CD14-positive monocyte (primary cell): ENCODE measurements at regions not wholly inside any gene's neighbourhood (a gene's known extent, or its start where the extent isn't known, plus 50 kb on each side); places are given as distances from the start of the nearest gene placed in this dataset.

Experiments
- DNase-seq, 3 donors: peaks; one replicate each; pipeline ENCODE4 v3.0.0-alpha.2; 2011 to 2022
- H2AFZ ChIP-seq: 2 replicates; pipeline ENCODE4 v1.6.0; 2012; ENCODE audit warnings: mild to moderate bottlenecking, low read depth, low read length, inconsistent platforms; ENCODE audit not compliant: insufficient read depth, poor library complexity, severe bottlenecking
- H3K27ac ChIP-seq, 2 donors: 1 replicate in 1 of 2; 2 replicates in 1 of 2; pipeline ENCODE4 v1.5.1; 2012 to 2013; ENCODE audit warnings: low read length in 2 of 2, control low read depth in 1 of 2, inconsistent platforms in 1 of 2, low read depth in 1 of 2, mild to moderate bottlenecking in 1 of 2
- H3K27me3 ChIP-seq, 2 donors: one replicate each; pipeline versions ENCODE4 v1.6.0 to v1.6.1; 2011 to 2013; ENCODE audit warnings: low read length in 2 of 2; ENCODE audit not compliant: control insufficient read depth in 2 of 2, insufficient read depth in 2 of 2
- H3K36me3 ChIP-seq, 2 donors: replicated peaks in 1 of 2; 1 replicate in 1 of 2; 2 replicates in 1 of 2; pipeline versions ENCODE4 v1.5.1 to v1.6.1; 2012 to 2013; ENCODE audit warnings: low read length in 2 of 2, control low read depth in 1 of 2, inconsistent platforms in 1 of 2, mild to moderate bottlenecking in 1 of 2; ENCODE audit not compliant: insufficient read depth in 2 of 2, control insufficient read depth in 1 of 2
- H3K4me1 ChIP-seq, 2 donors: 1 replicate in 1 of 2; 2 replicates in 1 of 2; pipeline versions ENCODE4 v1.5.1 to v1.6.1; 2012 to 2013; ENCODE audit warnings: low read length in 2 of 2, control low read depth in 1 of 2, inconsistent platforms in 1 of 2, mild to moderate bottlenecking in 1 of 2, moderate library complexity in 1 of 2; ENCODE audit not compliant: insufficient read depth in 2 of 2, control insufficient read depth in 1 of 2
- H3K4me2 ChIP-seq: replicated peaks from 2 replicates; pipeline ENCODE3; 2012; ENCODE audit warnings: low read length, moderate library complexity, mild to moderate bottlenecking; ENCODE audit not compliant: poor library complexity, severe bottlenecking; ENCODE audit errors: extremely low read depth
- H3K4me3 ChIP-seq, 3 experiments: fragments of 200-600 bp in 1 of 3; sonication (generic) in 1 of 3; replicated peaks in 1 of 3; 1 replicate in 2 of 3; 2 replicates in 1 of 3; pipeline ENCODE4 v1.5.1; 2011 to 2013; ENCODE audit warnings: low read length in 3 of 3, mild to moderate bottlenecking in 3 of 3, control low read depth in 2 of 3, low read depth in 2 of 3, inconsistent platforms in 1 of 3, moderate library complexity in 1 of 3
- H3K79me2 ChIP-seq: 2 replicates; pipeline ENCODE4 v1.6.0; 2012; ENCODE audit warnings: mild to moderate bottlenecking, control low read depth, inconsistent platforms, low read length, moderate library complexity; ENCODE audit not compliant: insufficient read depth
- H3K9ac ChIP-seq: 2 replicates; pipeline ENCODE4 v1.6.0; 2017; ENCODE audit warnings: low read length, mild to moderate bottlenecking; ENCODE audit not compliant: insufficient read depth, poor library complexity, severe bottlenecking
- H3K9me3 ChIP-seq, 2 donors: replicated peaks in 1 of 2; 1 replicate in 1 of 2; 2 replicates in 1 of 2; pipeline versions ENCODE4 v1.5.1 to v1.6.1; 2012 to 2013; ENCODE audit warnings: low read length in 2 of 2, control low read depth in 1 of 2; ENCODE audit not compliant: control insufficient read depth in 1 of 2, insufficient read depth in 1 of 2
- H4K20me1 ChIP-seq: 2 replicates; pipeline ENCODE4 v1.6.0; 2012; ENCODE audit warnings: mild to moderate bottlenecking, low read length, control low read depth, moderate library complexity; ENCODE audit not compliant: insufficient read depth
- H3K27ac Mint-ChIP-seq, 7 donors: one replicate each; pipeline ENCODE4 v1.8.0; 2020; ENCODE audit warnings: mild to moderate bottlenecking in 7 of 7, mixed read lengths in 7 of 7, moderate library complexity in 6 of 7, inconsistent platforms in 2 of 7
- H3K27me3 Mint-ChIP-seq, 3 donors: one replicate each; pipeline ENCODE4 v1.8.0; 2021 to 2022; ENCODE audit warnings: low read depth in 3 of 3, mild to moderate bottlenecking in 3 of 3, mixed read lengths in 3 of 3, moderate library complexity in 3 of 3, inconsistent platforms in 1 of 3
- H3K36me3 Mint-ChIP-seq, 2 donors: one replicate each; pipeline ENCODE4 v1.8.0; 2020; ENCODE audit warnings: mixed read lengths in 2 of 2, inconsistent platforms in 1 of 2, mild to moderate bottlenecking in 1 of 2
- H3K4me1 Mint-ChIP-seq: one replicate; pipeline ENCODE4 v1.8.0; 2020; ENCODE audit warnings: mild to moderate bottlenecking, mixed read lengths
- H3K4me3 Mint-ChIP-seq, 2 donors: one replicate each; pipeline ENCODE4 v1.8.0; 2020; ENCODE audit warnings: mild to moderate bottlenecking in 2 of 2, mixed read lengths in 2 of 2, moderate library complexity in 1 of 2
- H3K9me3 Mint-ChIP-seq, 7 donors: one replicate each; pipeline ENCODE4 v1.8.0; 2020 to 2022; ENCODE audit warnings: mixed read lengths in 7 of 7, mild to moderate bottlenecking in 6 of 7, moderate library complexity in 6 of 7, inconsistent platforms in 2 of 7
- WGBS: methylation state at CpG from one replicate; pipeline ENCODE4 v1.1.5; 2013; ENCODE audit warnings: missing lambda C conversion rate; ENCODE audit not compliant: insufficient coverage; 5-methylcytosine and 5-hydroxymethylcytosine counted together
- intact Hi-C, 2 donors: fragments of 100-400 bp; cut with micrococcal nuclease; formaldehyde crosslinking; loops; one replicate each; pipeline versions ENCODE4 v1.15.0 to v1.15.1; 2023
- TF ChIP-seq, protein P1 (sequence below): fragments of 200-600 bp; IDR thresholded peaks from one replicate; pipeline ENCODE4 v1.8.0; 2022; ENCODE audit warnings: antibody characterized with exemption, mild to moderate bottlenecking

DNA sequence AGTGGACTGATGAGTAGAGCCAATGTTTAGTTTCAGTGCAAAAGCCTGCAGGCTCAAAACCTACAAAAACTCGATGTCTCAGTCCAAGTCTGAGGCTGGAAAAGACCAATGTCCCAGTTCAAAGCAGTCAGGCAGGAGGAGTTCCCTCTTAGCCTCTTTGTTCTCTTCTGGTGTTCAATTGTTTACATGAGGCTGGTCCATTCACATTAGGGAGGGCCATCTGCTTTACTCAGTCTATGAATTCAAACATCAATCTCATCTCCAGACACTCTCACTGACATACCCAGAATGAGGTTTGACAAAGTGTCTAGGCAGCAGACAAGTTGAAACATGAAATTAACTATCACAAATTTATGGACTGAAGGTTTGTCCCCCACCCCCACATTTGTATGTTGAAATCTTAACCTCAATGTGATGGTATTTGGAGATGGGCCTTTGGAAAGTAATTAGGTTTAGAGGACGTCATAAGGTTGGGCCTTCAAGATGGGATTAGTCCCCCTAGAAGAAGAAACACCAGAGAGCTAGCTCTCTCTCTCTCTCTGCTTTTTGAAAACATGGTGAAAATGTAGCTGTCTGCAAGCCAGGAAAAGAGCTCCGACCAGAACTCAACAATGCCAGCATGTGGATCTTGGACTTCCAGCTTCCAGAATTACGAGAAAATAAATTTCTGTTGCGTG is 438.5 kb upstream of the RGMA start:
- no peaks in the 10 kb centered on the region for H3K36me3 ChIP-seq
- WGBS, result no CpG with 5 or more reads among the region's 5 CpGs
- no peak overlapping the region for H3K9ac ChIP-seq
- no peak overlapping the region for H3K27ac ChIP-seq
- H3K36me3 Mint-ChIP-seq, result no peaks in the 10 kb centered on the region
- no peaks in the 10 kb centered on the region for H3K9me3 ChIP-seq
- no peaks in the 10 kb centered on the region for H3K4me1 Mint-ChIP-seq
- H3K9me3 Mint-ChIP-seq, result peaks cover 0 to 4% (median 0%) of the 10 kb centered on the region in 7 donors
- no peaks in the 10 kb centered on the region for H3K27me3 ChIP-seq
- H3K79me2 ChIP-seq, result no peaks in the 10 kb centered on the region
- intact Hi-C loops, result no loop called here
- no peaks in the 10 kb centered on the region for H4K20me1 ChIP-seq
- no peak overlapping the region for H3K4me2 ChIP-seq
- H3K4me1 ChIP-seq, result no peaks in the 10 kb centered on the region
- no peak overlapping the region for H3K4me3 ChIP-seq
- DNase-seq, result no peak
- H3K4me3 Mint-ChIP-seq, result no peak overlapping the region
- TF ChIP-seq, protein P1, sequence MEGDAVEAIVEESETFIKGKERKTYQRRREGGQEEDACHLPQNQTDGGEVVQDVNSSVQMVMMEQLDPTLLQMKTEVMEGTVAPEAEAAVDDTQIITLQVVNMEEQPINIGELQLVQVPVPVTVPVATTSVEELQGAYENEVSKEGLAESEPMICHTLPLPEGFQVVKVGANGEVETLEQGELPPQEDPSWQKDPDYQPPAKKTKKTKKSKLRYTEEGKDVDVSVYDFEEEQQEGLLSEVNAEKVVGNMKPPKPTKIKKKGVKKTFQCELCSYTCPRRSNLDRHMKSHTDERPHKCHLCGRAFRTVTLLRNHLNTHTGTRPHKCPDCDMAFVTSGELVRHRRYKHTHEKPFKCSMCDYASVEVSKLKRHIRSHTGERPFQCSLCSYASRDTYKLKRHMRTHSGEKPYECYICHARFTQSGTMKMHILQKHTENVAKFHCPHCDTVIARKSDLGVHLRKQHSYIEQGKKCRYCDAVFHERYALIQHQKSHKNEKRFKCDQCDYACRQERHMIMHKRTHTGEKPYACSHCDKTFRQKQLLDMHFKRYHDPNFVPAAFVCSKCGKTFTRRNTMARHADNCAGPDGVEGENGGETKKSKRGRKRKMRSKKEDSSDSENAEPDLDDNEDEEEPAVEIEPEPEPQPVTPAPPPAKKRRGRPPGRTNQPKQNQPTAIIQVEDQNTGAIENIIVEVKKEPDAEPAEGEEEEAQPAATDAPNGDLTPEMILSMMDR, result no peak
- H3K27me3 Mint-ChIP-seq, result peaks cover 0 to 4% (median 2%) of the 10 kb centered on the region in 3 donors
- no peak overlapping the region for H2AFZ ChIP-seq
- H3K27ac Mint-ChIP-seq, result no peak overlapping the region

DNA sequence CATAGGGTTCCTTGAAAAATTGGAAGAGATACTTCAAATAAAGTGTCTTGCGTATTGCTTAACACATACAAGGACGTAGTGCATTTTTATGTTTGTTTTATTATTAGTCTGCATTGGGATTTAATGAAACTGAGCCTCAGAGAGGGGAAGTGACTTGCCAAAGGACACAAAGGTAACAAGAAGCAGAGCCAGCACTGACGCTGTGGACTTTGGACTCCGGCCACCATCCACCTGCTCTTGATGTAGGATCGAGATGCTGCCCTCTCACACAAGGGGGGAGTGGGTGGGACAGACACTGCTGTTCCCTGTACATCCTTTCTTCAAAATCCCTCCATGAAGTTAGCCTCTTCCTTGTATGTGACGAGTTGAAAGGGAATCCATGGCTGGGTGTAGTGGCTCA is 435.4 kb upstream of the RGMA start:
- no peak overlapping the region for H2AFZ ChIP-seq
- no peak overlapping the region for H3K4me3 ChIP-seq
- H3K27me3 Mint-ChIP-seq, result peaks cover 0 to 4% (median 0%) of the 10 kb centered on the region in 3 donors
- no peaks in the 10 kb centered on the region for H3K79me2 ChIP-seq
- no peak overlapping the region for H3K4me3 Mint-ChIP-seq
- H3K27me3 ChIP-seq, result no peaks in the 10 kb centered on the region
- H3K9me3 Mint-ChIP-seq, result peaks cover 0 to 2% (median 0%) of the 10 kb centered on the region in 7 donors
- no peaks in the 10 kb centered on the region for H4K20me1 ChIP-seq
- H3K27ac ChIP-seq, result no peak overlapping the region
- H3K9ac ChIP-seq, result no peak overlapping the region
- no peaks in the 10 kb centered on the region for H3K9me3 ChIP-seq
- no peak overlapping the region for H3K27ac Mint-ChIP-seq
- WGBS, result 100% methylated on average over 1 of the region's 6 CpGs
- H3K36me3 Mint-ChIP-seq, result no peaks in the 10 kb centered on the region
- no peaks in the 10 kb centered on the region for H3K4me1 ChIP-seq
- TF ChIP-seq, protein P1, result no peak
- DNase-seq, result no peak
- H3K4me2 ChIP-seq, result no peak overlapping the region
- no peaks in the 10 kb centered on the region for H3K4me1 Mint-ChIP-seq
- no peaks in the 10 kb centered on the region for H3K36me3 ChIP-seq
- intact Hi-C loops, result no loop called here
